ENCODE measurements at regions not wholly inside any gene's neighbourhood (a gene's known extent, or its start where the extent isn't known, plus 50 kb on each side); places are given as distances from the start of the nearest gene placed in this dataset.
"Not testable (repeated sequence)": the region's sequence is repeated elsewhere in the genome, so short reads cannot be mapped to it uniquely, and the experiment has no call there.

GRCh38 chr1:91594383-91595055, 93.9 kb downstream of the CDC7 start:
- Mint-ChIP-seq H3K27ac (no peak overlapping the region), H3K27me3 (no peaks in the 10 kb centered on the region), H3K4me1 (ENCODE audit: low read depth in 2 of 2) (peaks cover 13 to 14% of the 10 kb centered on the region in 2 donors), H3K9me3 (no peaks in the 10 kb centered on the region), H3K36me3 (ENCODE audit: insufficient read depth) (no peaks in the 10 kb centered on the region), H3K4me3 (no peak overlapping the region)
- DNase-seq (no peak), ATAC-seq (replicated peaks) (no peak)

DNA sequence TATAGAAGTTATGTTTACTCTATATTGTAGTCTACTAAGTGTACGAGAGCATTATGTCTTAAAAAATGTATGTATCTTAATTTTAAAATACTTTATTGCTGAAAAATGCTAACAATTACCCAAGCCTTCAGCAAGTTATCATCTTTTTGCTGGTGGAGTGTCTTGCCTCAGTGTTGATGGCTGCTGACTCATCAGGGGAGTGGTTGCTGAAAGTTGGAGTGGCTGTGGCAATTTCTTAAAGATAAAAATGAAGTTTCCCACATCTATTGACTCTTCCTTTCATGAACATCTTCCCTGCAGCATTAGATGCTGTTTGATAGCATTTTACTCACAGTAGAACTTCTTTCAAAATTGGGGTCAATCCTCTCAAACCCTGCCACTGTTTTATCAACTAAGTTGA, 95.8 kb downstream of the CDC7 start:
- H3K4me1 Mint-ChIP-seq (ENCODE audit: low read depth in 2 of 2) = peaks cover 10 to 13% of the 10 kb centered on the region in 2 donors
- no peak for DNase-seq
- no peaks in the 10 kb centered on the region for H3K27me3 Mint-ChIP-seq
- H3K4me3 Mint-ChIP-seq = no peak overlapping the region
- no peaks in the 10 kb centered on the region for H3K9me3 Mint-ChIP-seq
- peak overlapping the region in 1 of 2 donors; percentile 55 for H3K27ac Mint-ChIP-seq
- no peaks in the 10 kb centered on the region for H3K36me3 Mint-ChIP-seq (ENCODE audit: insufficient read depth)
- ATAC-seq (replicated peaks) = no peak

- DNase-seq (no peak), ATAC-seq (replicated peaks) (no peak)
- Mint-ChIP-seq H3K4me3 (no peak overlapping the region), H3K27ac (peak overlapping the region in 1 of 2 donors; percentile 55), H3K27me3 (no peaks in the 10 kb centered on the region), H3K36me3 (ENCODE audit: insufficient read depth) (no peaks in the 10 kb centered on the region), H3K9me3 (no peaks in the 10 kb centered on the region), H3K4me1 (ENCODE audit: low read depth in 2 of 2) (peaks cover 13% of the 10 kb centered on the region in 2 donors)
Measured at GRCh38 chr1:91597215-91597614, 96.6 kb downstream of the CDC7 start.

DNA sequence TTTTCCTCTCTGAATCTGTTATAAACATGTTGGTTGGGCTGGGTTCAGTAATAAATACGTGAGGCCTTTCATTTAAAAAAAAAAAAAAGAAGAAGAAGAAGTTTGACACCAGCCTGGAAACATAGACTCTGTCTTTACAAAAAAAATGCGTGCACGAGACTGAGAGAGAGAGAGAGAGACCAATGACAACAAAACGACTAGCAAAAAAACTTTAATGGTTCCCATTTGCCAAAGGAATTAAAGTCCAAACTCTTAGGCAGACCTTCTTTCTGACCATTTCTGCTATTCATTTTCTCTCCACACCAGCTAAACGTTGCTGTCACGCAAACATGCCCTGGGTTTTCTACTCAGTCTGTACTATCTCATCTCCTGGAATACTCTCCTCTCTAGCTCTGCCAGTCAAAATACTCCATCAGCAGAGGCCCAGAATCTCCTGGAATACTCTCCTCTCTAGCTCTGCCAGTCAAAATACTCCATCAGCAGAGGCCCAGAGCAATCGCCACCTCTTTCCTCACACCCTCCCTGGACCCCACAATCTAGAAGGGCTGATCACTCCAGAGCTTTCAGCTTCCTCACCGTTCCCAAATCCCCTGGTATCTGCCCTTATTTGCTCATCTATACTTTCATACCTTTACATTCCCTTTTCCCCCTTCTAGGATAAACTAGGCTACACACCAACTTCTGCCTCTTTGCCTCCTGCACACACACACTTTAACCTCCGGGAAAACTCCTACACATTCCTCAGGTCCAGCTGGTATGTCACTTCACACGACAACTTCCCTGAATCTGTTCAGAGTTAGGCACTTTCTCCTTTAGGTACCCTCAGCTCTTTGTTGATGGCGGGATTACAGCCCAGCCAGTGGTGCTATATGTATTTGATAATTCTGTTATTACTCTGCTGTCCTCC, 100.0 kb downstream of the CDC7 start:
- Mint-ChIP-seq H3K9me3 (no peaks in the 10 kb centered on the region), H3K27ac (peak overlapping the region in 1 of 2 donors; percentile 1)

GRCh38 chr1:91601554-91602376, 101.1 kb downstream of the CDC7 start:
- no peaks in the 10 kb centered on the region for H3K27me3 Mint-ChIP-seq
- DNase-seq = no peak
- ATAC-seq (replicated peaks) = no peak
- H3K9me3 Mint-ChIP-seq = no peaks in the 10 kb centered on the region
- no peaks in the 10 kb centered on the region for H3K36me3 Mint-ChIP-seq (ENCODE audit: insufficient read depth)
- peak overlapping the region; percentile 1 to 44 for H3K27ac Mint-ChIP-seq
- H3K4me1 Mint-ChIP-seq (ENCODE audit: low read depth in 2 of 2) = peaks cover 9 to 13% of the 10 kb centered on the region in 2 donors
- no peak overlapping the region for H3K4me3 Mint-ChIP-seq

More for the DNA sequence above, 100.0 kb downstream of the CDC7 start:
- Mint-ChIP-seq H3K4me1 (ENCODE audit: low read depth in 2 of 2) (peaks cover 9 to 16% of the 10 kb centered on the region in 2 donors), H3K36me3 (ENCODE audit: insufficient read depth) (no peaks in the 10 kb centered on the region), H3K4me3 (no peak overlapping the region), H3K27me3 (no peaks in the 10 kb centered on the region)
- DNase-seq = no peak
- ATAC-seq (replicated peaks) = no peak

DNA sequence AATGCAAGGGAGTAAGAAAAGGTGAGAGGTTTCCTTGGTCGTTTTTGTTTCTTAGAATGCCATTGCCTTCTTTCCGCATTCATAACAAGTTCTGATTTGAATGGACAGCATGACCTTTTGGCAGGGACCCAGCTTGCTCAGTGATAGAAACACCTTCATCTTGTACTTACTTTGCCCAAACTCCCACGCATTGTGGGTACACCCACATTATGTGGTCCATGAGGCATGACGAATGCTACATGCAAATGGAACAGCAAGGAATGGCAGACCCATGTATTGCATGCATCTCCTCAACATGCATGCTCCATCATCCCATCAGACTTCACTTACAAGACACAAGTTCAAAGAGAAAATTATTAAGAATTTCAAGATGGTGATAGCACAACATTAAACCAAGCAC, 102.8 kb downstream of the CDC7 start:
- Mint-ChIP-seq H3K4me1 (ENCODE audit: low read depth in 2 of 2) (peaks cover 6 to 7% of the 10 kb centered on the region in 2 donors), H3K9me3 (no peaks in the 10 kb centered on the region), H3K27me3 (no peaks in the 10 kb centered on the region), H3K27ac (no peak overlapping the region), H3K4me3 (no peak overlapping the region), H3K36me3 (ENCODE audit: insufficient read depth) (no peaks in the 10 kb centered on the region)
- DNase-seq = no peak
- ATAC-seq (replicated peaks) = no peak

- Mint-ChIP-seq H3K27me3 (no peaks in the 10 kb centered on the region), H3K9me3 (no peaks in the 10 kb centered on the region), H3K36me3 (ENCODE audit: insufficient read depth) (no peaks in the 10 kb centered on the region), H3K4me3 (no peak overlapping the region), H3K27ac (peak overlapping the region in 1 of 2 donors; percentile 57), H3K4me1 (ENCODE audit: low read depth in 2 of 2) (peaks cover 6 to 7% of the 10 kb centered on the region in 2 donors)
- ATAC-seq (replicated peaks) (no peak), DNase-seq (no peak)
Measured at GRCh38 chr1:91604632-91605031, 104.0 kb downstream of the CDC7 start.

GRCh38 chr1:91605566-91605965, 104.9 kb downstream of the CDC7 start:
- H3K36me3 Mint-ChIP-seq (ENCODE audit: insufficient read depth) = no peaks in the 10 kb centered on the region
- peak overlapping the region in 1 of 2 donors; percentile 16 for H3K27ac Mint-ChIP-seq
- no peaks in the 10 kb centered on the region for H3K9me3 Mint-ChIP-seq
- no peak for ATAC-seq (replicated peaks)
- DNase-seq = no peak
- H3K27me3 Mint-ChIP-seq = no peaks in the 10 kb centered on the region
- H3K4me1 Mint-ChIP-seq (ENCODE audit: low read depth in 2 of 2) = peaks cover 6 to 12% of the 10 kb centered on the region in 2 donors
- no peak overlapping the region for H3K4me3 Mint-ChIP-seq

GRCh38 chr1:91606546-91607078, 106.0 kb downstream of the CDC7 start:
- no peak for ATAC-seq (replicated peaks)
- no peak for DNase-seq
- H3K27me3 Mint-ChIP-seq = no peaks in the 10 kb centered on the region
- H3K9me3 Mint-ChIP-seq = no peaks in the 10 kb centered on the region
- H3K36me3 Mint-ChIP-seq (ENCODE audit: insufficient read depth) = no peaks in the 10 kb centered on the region
- no peak overlapping the region for H3K4me3 Mint-ChIP-seq
- H3K4me1 Mint-ChIP-seq (ENCODE audit: low read depth in 2 of 2) = peaks cover 6 to 12% of the 10 kb centered on the region in 2 donors
- H3K27ac Mint-ChIP-seq = peak overlapping the region in 1 of 2 donors; percentile 16

GRCh38 chr1:91607686-91608085, 107.0 kb downstream of the CDC7 start:
- not testable (repeated sequence) for H3K27me3 Mint-ChIP-seq; DNase-seq; H3K36me3 Mint-ChIP-seq (ENCODE audit: insufficient read depth); H3K4me3 Mint-ChIP-seq; H3K9me3 Mint-ChIP-seq; H3K27ac Mint-ChIP-seq; ATAC-seq (replicated peaks)
- H3K4me1 Mint-ChIP-seq (ENCODE audit: low read depth in 2 of 2) = peaks cover 2 to 12% of the 10 kb centered on the region in 2 donors

GRCh38 chr1:91608876-91609275, 108.2 kb downstream of the CDC7 start:
- ATAC-seq (replicated peaks) (no peak), DNase-seq (no peak)
- H3K36me3 Mint-ChIP-seq (ENCODE audit: insufficient read depth) = no peaks in the 10 kb centered on the region
- H3K4me3 Mint-ChIP-seq = no peak overlapping the region
- no peaks in the 10 kb centered on the region for H3K27me3 Mint-ChIP-seq
- no peaks in the 10 kb centered on the region for H3K9me3 Mint-ChIP-seq
- H3K4me1 Mint-ChIP-seq (ENCODE audit: low read depth in 2 of 2) = peaks cover 5 to 12% of the 10 kb centered on the region in 2 donors
- no peak overlapping the region for H3K27ac Mint-ChIP-seq

DNA sequence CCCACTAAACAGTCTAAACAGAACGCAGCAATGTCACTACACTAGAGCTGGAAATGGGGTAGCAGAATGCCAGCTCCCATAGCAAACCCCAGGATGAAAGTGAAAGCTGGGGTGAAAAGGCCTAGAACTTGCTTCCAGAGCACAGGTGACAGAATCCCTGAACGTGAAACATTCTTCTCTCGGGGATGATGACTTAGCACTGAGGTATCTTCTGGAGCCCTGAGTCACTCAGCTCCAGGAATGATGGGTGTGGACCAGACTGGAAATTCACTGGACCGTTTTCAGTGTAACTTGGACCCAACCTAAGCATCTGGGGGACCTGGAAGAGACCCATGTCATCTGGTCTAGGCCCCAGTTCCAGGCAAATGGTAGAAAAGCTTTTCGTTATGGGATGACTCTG, 108.9 kb downstream of the CDC7 start:
- H3K36me3 Mint-ChIP-seq (ENCODE audit: insufficient read depth) = no peaks in the 10 kb centered on the region
- H3K4me1 Mint-ChIP-seq (ENCODE audit: low read depth in 2 of 2) = peaks cover 5 to 14% of the 10 kb centered on the region in 2 donors
- H3K27me3 Mint-ChIP-seq = no peaks in the 10 kb centered on the region
- DNase-seq = no peak
- no peaks in the 10 kb centered on the region for H3K9me3 Mint-ChIP-seq
- ATAC-seq (replicated peaks) = no peak
- H3K4me3 Mint-ChIP-seq = no peak overlapping the region
- no peak overlapping the region for H3K27ac Mint-ChIP-seq

GRCh38 chr1:91610102-91610501, 109.5 kb downstream of the CDC7 start:
- H3K4me1 Mint-ChIP-seq (ENCODE audit: low read depth in 2 of 2) = peaks cover 7 to 19% of the 10 kb centered on the region in 2 donors
- H3K27ac Mint-ChIP-seq = peak overlapping the region in 1 of 2 donors; percentile 36
- DNase-seq (no peak), ATAC-seq (replicated peaks) (no peak)
- no peaks in the 10 kb centered on the region for H3K36me3 Mint-ChIP-seq (ENCODE audit: insufficient read depth)
- no peak overlapping the region for H3K4me3 Mint-ChIP-seq
- no peaks in the 10 kb centered on the region for H3K27me3 Mint-ChIP-seq
- H3K9me3 Mint-ChIP-seq = no peaks in the 10 kb centered on the region

Measured in effector memory CD8-positive, alpha-beta T cell (primary cell).